NCI-H1930 (cell line): ENCODE measurements at regions not wholly inside any gene's neighbourhood (a gene's known extent, or its start where the extent isn't known, plus 50 kb on each side); places are given as distances from the start of the nearest gene placed in this dataset.
"Not testable (repeated sequence)": the region's sequence is repeated elsewhere in the genome, so short reads cannot be mapped to it uniquely, and the experiment has no call there.

Experiments
- DNase-seq, 2 experiments: peaks; one replicate each; lab custom pipeline; 2025; lab: John Stamatoyannopoulos, UW

- no peak for DNase-seq
Observed at GRCh38 chr10:28186887-28187578, 115.8 kb downstream of the MPP7 start.

- DNase-seq, result no peak
Observed at GRCh38 chr10:28186461-28186860, 116.4 kb downstream of the MPP7 start.

GRCh38 chr10:28184810-28185209, 118.1 kb downstream of the MPP7 start:
- DNase-seq, result no peak

GRCh38 chr10:28181478-28182096, 121.3 kb downstream of the MPP7 start:
- DNase-seq, result no peak

- no peak for DNase-seq
Observed at GRCh38 chr10:28180654-28181053, 122.2 kb downstream of the MPP7 start.

GRCh38 chr10:28179743-28180099, 123.1 kb downstream of the MPP7 start:
- DNase-seq, result no peak

GRCh38 chr10:28179006-28179742, 123.7 kb downstream of the MPP7 start:
- peak in 1 of 2 experiments; percentile 7 for DNase-seq

- no peak for DNase-seq
Observed at GRCh38 chr10:28177944-28178637, 124.8 kb downstream of the MPP7 start.

GRCh38 chr10:28176498-28176897, 126.4 kb downstream of the MPP7 start:
- not testable (repeated sequence) for DNase-seq

- DNase-seq, result no peak
Observed at GRCh38 chr10:28172223-28172610, 130.6 kb downstream of the MPP7 start.

- DNase-seq, result peak in 1 of 2 experiments; percentile 0
Observed at GRCh38 chr10:28171468-28172222, 131.2 kb downstream of the MPP7 start.

GRCh38 chr10:28169525-28169924, 133.3 kb downstream of the MPP7 start:
- DNase-seq, result no peak

GRCh38 chr10:28160866-28161405, 141.9 kb downstream of the MPP7 start:
- DNase-seq, result no peak

- DNase-seq, result no peak
Observed at GRCh38 chr10:28157379-28157778, 145.5 kb downstream of the MPP7 start.

- DNase-seq, result no peak
Observed at GRCh38 chr10:28155726-28156125, 147.1 kb downstream of the MPP7 start.

GRCh38 chr10:28151636-28152035, 151.2 kb downstream of the MPP7 start:
- DNase-seq, result no peak

- DNase-seq, result no peak
Observed at GRCh38 chr10:28149746-28150145, 150.9 kb upstream of the ODAD2 start.

- DNase-seq, result no peak
Observed at GRCh38 chr10:28147706-28148105, 148.8 kb upstream of the ODAD2 start.

GRCh38 chr10:28139138-28139537, 140.3 kb upstream of the ODAD2 start:
- DNase-seq, result no peak

- no peak for DNase-seq
Observed at GRCh38 chr10:28137907-28138880, 139.3 kb upstream of the ODAD2 start.
